WTC11 (cell line): ENCODE measurements at regions not wholly inside any gene's neighbourhood (a gene's known extent, or its start where the extent isn't known, plus 50 kb on each side); places are given as distances from the start of the nearest gene placed in this dataset.

Source experiments
- ATAC-seq: fragments of 200-7000 bp; cut with Tn5 transposase; 2 replicates; pipeline ENCODE4 v1.10.0; 2021; ENCODE audit warnings: mild to moderate bottlenecking, moderate library complexity
- CTCF ChIA-PET: fragments of 300-600 bp; sonication (Branson Sonifier 250); formaldehyde crosslinking; loops from one replicate; lab custom pipeline; 2021; ENCODE audit warnings: antibody characterized with exemption; lab: Charles Lee
- POLR2A ChIA-PET: fragments of 350-600 bp; sonication (Branson Sonifier 250); formaldehyde crosslinking; loops from one replicate; lab custom pipeline; 2021; ENCODE audit warnings: antibody characterized with exemption; lab: Charles Lee
- DNase-seq: peaks from one replicate; pipeline ENCODE4 v3.0.0; 2021; ENCODE audit warnings: low spot score
- H3K27ac Mint-ChIP-seq: 2 replicates; pipeline ENCODE4 v1.8.0; 2021; ENCODE audit warnings: mixed read lengths
- H3K27me3 Mint-ChIP-seq: 2 replicates; pipeline ENCODE4 v1.8.0; 2021; ENCODE audit warnings: low read depth, mild to moderate bottlenecking, moderate library complexity, mixed read lengths
- H3K36me3 Mint-ChIP-seq: 2 replicates; pipeline ENCODE4 v1.8.0; 2021; ENCODE audit warnings: mixed read lengths
- H3K4me1 Mint-ChIP-seq: 2 replicates; pipeline ENCODE4 v1.8.0; 2022; ENCODE audit warnings: mixed read lengths
- H3K4me3 Mint-ChIP-seq: 2 replicates; pipeline ENCODE4 v1.8.0; 2021; ENCODE audit warnings: mild to moderate bottlenecking, moderate library complexity, mixed read lengths
- H3K9me3 Mint-ChIP-seq: 2 replicates; pipeline ENCODE4 v1.8.0; 2021; ENCODE audit warnings: mixed read lengths
- CREB1 ChIP-seq: sonication (generic); formaldehyde crosslinking; IDR thresholded peaks from 2 replicates; pipeline ENCODE4 v1.8.0; 2023; ENCODE audit warnings: mild to moderate bottlenecking, missing genetic modification reagents
- FOXJ3 ChIP-seq: sonication (generic); formaldehyde crosslinking; IDR thresholded peaks from 2 replicates; pipeline ENCODE4 v1.9.0; 2021; ENCODE audit warnings: missing genetic modification reagents, mild to moderate bottlenecking, borderline replicate concordance
- GABPB1 ChIP-seq: sonication (generic); formaldehyde crosslinking; IDR thresholded peaks from 2 replicates; pipeline ENCODE4 v1.8.1; 2023; ENCODE audit warnings: mild to moderate bottlenecking, missing genetic modification reagents
- IRF2 ChIP-seq: sonication (generic); formaldehyde crosslinking; IDR thresholded peaks from 2 replicates; pipeline ENCODE4 v1.8.0; 2022; ENCODE audit warnings: low read depth, missing genetic modification reagents, borderline replicate concordance
- JUN ChIP-seq: sonication (generic); formaldehyde crosslinking; IDR thresholded peaks from 2 replicates; pipeline ENCODE4 v1.8.0; 2023; ENCODE audit warnings: mild to moderate bottlenecking, missing genetic modification reagents
- NFYB ChIP-seq: sonication (generic); formaldehyde crosslinking; conservative IDR thresholded peaks from 2 replicates; pipeline ENCODE4 v1.8.0; 2022; ENCODE audit warnings: low read depth, missing genetic modification reagents
- PRRX2 ChIP-seq: fragments of 250-450 bp; sonication (Bioruptor Pico); IDR thresholded peaks from 2 replicates; pipeline ENCODE4 v1.8.0; 2021; ENCODE audit warnings: mild to moderate bottlenecking
- SMAD4 ChIP-seq: sonication (generic); formaldehyde crosslinking; IDR thresholded peaks from 2 replicates; pipeline ENCODE4 v1.8.0; 2022; ENCODE audit warnings: mild to moderate bottlenecking, missing genetic modification reagents
- SP1 ChIP-seq: sonication (generic); formaldehyde crosslinking; conservative IDR thresholded peaks from 2 replicates; pipeline ENCODE4 v1.8.1; 2022; ENCODE audit warnings: missing genetic modification reagents
- TEAD1 ChIP-seq: sonication (generic); formaldehyde crosslinking; IDR thresholded peaks from 2 replicates; pipeline ENCODE4 v1.8.0; 2022; ENCODE audit warnings: mild to moderate bottlenecking, missing genetic modification reagents
- TEAD4 ChIP-seq: sonication (generic); formaldehyde crosslinking; IDR thresholded peaks from 2 replicates; pipeline ENCODE4 v1.8.0; 2022; ENCODE audit warnings: mild to moderate bottlenecking, missing genetic modification reagents
- ZBTB21 ChIP-seq: sonication (generic); formaldehyde crosslinking; IDR thresholded peaks from 2 replicates; pipeline ENCODE4 v1.8.1; 2023; ENCODE audit warnings: mild to moderate bottlenecking, missing genetic modification reagents, borderline replicate concordance
- ZNF219 ChIP-seq: sonication (generic); formaldehyde crosslinking; IDR thresholded peaks from 2 replicates; pipeline ENCODE4 v1.8.0; 2023; ENCODE audit warnings: missing genetic modification reagents, mild to moderate bottlenecking, borderline replicate concordance
- ZNF396 ChIP-seq: fragments of 250-450 bp; sonication (Bioruptor Pico); IDR thresholded peaks from 2 replicates; pipeline ENCODE4 v1.8.0; 2021; ENCODE audit warnings: mild to moderate bottlenecking, moderate library complexity, borderline replicate concordance
- TF ChIP-seq, protein P1 (sequence below): fragments of 250-450 bp; sonication (Bioruptor Pico); IDR thresholded peaks from 2 replicates; pipeline ENCODE4 v1.9.0; 2021; ENCODE audit warnings: mild to moderate bottlenecking
- TF ChIP-seq, protein P2 (sequence below): sonication (generic); formaldehyde crosslinking; IDR thresholded peaks from 2 replicates; pipeline ENCODE4 v1.8.1; 2023; ENCODE audit warnings: mild to moderate bottlenecking, missing genetic modification reagents
- TF ChIP-seq, protein P3 (sequence below): sonication (generic); formaldehyde crosslinking; IDR thresholded peaks from 2 replicates; pipeline ENCODE4 v1.8.0; 2022; ENCODE audit warnings: mild to moderate bottlenecking, missing genetic modification reagents
- TF ChIP-seq, protein P4 (sequence below): fragments of 250-450 bp; sonication (Bioruptor Pico); IDR thresholded peaks from 2 replicates; pipeline ENCODE4 v1.9.0; 2021; ENCODE audit warnings: mild to moderate bottlenecking, borderline replicate concordance
- TF ChIP-seq, protein P5 (sequence below): sonication (generic); formaldehyde crosslinking; IDR thresholded peaks from 2 replicates; pipeline ENCODE4 v1.8.1; 2023; ENCODE audit warnings: mild to moderate bottlenecking, moderate library complexity, missing genetic modification reagents
- TF ChIP-seq, protein P6 (sequence below): sonication (generic); formaldehyde crosslinking; IDR thresholded peaks from 2 replicates; pipeline ENCODE4 v1.8.1; 2022; ENCODE audit warnings: low read depth, mild to moderate bottlenecking, moderate library complexity, missing genetic modification reagents, borderline replicate concordance
- TF ChIP-seq, protein P7 (sequence below): sonication (generic); formaldehyde crosslinking; IDR thresholded peaks from 2 replicates; pipeline ENCODE4 v1.8.1; 2022; ENCODE audit warnings: low read depth, missing genetic modification reagents, borderline replicate concordance
- TF ChIP-seq, protein P8 (sequence below): fragments of 200-600 bp; IDR thresholded peaks from 2 replicates; pipeline ENCODE4 v1.8.0; 2022; ENCODE audit warnings: antibody characterized with exemption

DNA sequence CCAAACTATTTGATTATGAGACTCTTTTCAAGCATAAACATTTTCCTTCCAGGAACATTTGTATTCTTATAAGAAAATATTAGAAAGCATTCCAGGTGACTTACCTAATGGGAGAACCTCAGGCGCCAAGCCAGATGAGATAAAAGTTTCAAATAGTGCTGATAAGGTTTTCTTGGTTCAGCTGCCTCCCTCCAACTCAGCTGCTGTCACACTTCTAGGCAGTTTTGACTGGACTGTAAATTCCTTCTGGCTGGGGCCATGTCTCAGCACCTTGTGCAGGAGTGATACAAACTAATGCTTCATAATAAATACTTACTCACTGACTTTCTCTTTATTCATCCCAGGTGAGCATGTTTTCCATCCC lies 131.1 kb downstream of the MED15 start:
- POLR2A ChIA-PET = no interaction called here
- Mint-ChIP-seq H3K27ac (no peak overlapping the region), H3K36me3 (no peaks in the 10 kb centered on the region), H3K27me3 (no peaks in the 10 kb centered on the region), H3K4me3 (no peak overlapping the region), H3K9me3 (peaks cover 6% of the 10 kb centered on the region), H3K4me1 (no peaks in the 10 kb centered on the region)
- ATAC-seq = no peak
- TF ChIP-seq SMAD4 (CRISPR knock-in tag) = no peak
- TF ChIP-seq, protein P1, sequence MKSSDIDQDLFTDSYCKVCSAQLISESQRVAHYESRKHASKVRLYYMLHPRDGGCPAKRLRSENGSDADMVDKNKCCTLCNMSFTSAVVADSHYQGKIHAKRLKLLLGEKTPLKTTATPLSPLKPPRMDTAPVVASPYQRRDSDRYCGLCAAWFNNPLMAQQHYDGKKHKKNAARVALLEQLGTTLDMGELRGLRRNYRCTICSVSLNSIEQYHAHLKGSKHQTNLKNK (CRISPR knock-in tag) = no peak
- TF ChIP-seq ZNF219 (CRISPR knock-in tag) = no peak
- TF ChIP-seq GABPB1 (CRISPR knock-in tag) = no peak
- no peak for TF ChIP-seq TEAD4 (CRISPR knock-in tag)
- no peak for TF ChIP-seq IRF2 (CRISPR knock-in tag)
- TF ChIP-seq SP1 (CRISPR knock-in tag) = no peak
- no peak for TF ChIP-seq ZNF396 (CRISPR knock-in tag)
- CTCF ChIA-PET = interaction anchor here (1.5 kb wide), 1 partner anchor 74 kb away, joined by 3 read pairs; no protein-coding TSS in a partner anchor
- DNase-seq = no peak

DNA sequence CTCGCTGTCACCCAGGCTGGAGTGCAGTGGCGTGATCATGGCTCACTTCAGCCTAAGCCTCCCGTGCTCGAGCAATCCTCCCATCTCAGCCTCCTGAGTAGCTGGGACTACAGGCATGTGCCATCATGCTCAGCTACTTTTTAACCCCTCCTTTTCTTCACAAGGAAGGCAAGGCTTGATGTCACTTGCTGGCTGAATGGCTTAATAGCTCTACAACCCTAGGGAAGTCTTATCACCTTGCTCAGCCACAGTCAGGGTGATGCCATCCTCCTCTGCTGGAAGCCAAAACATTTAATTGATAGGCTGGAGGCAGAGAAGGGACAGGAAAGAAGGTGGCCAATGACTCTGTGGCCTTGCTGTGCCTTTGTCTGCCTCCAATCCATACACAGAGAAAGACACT lies 131.9 kb downstream of the MED15 start:
- ChIA-PET POLR2A (no interaction called here), CTCF (interaction anchor here (1.5 kb wide), 1 partner anchor 75 kb away, joined by 3 read pairs; no protein-coding TSS in a partner anchor)
- no peaks in the 10 kb centered on the region for H3K36me3 Mint-ChIP-seq
- ATAC-seq (no peak), DNase-seq (no peak)
- peaks cover 6% of the 10 kb centered on the region for H3K9me3 Mint-ChIP-seq
- H3K27ac Mint-ChIP-seq = no peak overlapping the region
- peaks cover 4% of the 10 kb centered on the region; the same call in 1 of the 2 replicates for H3K4me1 Mint-ChIP-seq
- H3K27me3 Mint-ChIP-seq = no peaks in the 10 kb centered on the region
- H3K4me3 Mint-ChIP-seq = no peak overlapping the region
- TF ChIP-seq JUN (CRISPR knock-in tag) = no peak
- TF ChIP-seq PRRX2 (CRISPR knock-in tag) = no peak
- TF ChIP-seq, protein P2, sequence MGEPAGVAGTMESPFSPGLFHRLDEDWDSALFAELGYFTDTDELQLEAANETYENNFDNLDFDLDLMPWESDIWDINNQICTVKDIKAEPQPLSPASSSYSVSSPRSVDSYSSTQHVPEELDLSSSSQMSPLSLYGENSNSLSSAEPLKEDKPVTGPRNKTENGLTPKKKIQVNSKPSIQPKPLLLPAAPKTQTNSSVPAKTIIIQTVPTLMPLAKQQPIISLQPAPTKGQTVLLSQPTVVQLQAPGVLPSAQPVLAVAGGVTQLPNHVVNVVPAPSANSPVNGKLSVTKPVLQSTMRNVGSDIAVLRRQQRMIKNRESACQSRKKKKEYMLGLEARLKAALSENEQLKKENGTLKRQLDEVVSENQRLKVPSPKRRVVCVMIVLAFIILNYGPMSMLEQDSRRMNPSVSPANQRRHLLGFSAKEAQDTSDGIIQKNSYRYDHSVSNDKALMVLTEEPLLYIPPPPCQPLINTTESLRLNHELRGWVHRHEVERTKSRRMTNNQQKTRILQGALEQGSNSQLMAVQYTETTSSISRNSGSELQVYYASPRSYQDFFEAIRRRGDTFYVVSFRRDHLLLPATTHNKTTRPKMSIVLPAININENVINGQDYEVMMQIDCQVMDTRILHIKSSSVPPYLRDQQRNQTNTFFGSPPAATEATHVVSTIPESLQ (CRISPR knock-in tag) = no peak
- no peak for TF ChIP-seq TEAD1 (CRISPR knock-in tag)
- TF ChIP-seq, protein P3, sequence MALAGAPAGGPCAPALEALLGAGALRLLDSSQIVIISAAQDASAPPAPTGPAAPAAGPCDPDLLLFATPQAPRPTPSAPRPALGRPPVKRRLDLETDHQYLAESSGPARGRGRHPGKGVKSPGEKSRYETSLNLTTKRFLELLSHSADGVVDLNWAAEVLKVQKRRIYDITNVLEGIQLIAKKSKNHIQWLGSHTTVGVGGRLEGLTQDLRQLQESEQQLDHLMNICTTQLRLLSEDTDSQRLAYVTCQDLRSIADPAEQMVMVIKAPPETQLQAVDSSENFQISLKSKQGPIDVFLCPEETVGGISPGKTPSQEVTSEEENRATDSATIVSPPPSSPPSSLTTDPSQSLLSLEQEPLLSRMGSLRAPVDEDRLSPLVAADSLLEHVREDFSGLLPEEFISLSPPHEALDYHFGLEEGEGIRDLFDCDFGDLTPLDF (CRISPR knock-in tag) = no peak
- no peak for TF ChIP-seq NFYB (CRISPR knock-in tag)
- no peak for TF ChIP-seq FOXJ3 (CRISPR knock-in tag)
- TF ChIP-seq, protein P4, sequence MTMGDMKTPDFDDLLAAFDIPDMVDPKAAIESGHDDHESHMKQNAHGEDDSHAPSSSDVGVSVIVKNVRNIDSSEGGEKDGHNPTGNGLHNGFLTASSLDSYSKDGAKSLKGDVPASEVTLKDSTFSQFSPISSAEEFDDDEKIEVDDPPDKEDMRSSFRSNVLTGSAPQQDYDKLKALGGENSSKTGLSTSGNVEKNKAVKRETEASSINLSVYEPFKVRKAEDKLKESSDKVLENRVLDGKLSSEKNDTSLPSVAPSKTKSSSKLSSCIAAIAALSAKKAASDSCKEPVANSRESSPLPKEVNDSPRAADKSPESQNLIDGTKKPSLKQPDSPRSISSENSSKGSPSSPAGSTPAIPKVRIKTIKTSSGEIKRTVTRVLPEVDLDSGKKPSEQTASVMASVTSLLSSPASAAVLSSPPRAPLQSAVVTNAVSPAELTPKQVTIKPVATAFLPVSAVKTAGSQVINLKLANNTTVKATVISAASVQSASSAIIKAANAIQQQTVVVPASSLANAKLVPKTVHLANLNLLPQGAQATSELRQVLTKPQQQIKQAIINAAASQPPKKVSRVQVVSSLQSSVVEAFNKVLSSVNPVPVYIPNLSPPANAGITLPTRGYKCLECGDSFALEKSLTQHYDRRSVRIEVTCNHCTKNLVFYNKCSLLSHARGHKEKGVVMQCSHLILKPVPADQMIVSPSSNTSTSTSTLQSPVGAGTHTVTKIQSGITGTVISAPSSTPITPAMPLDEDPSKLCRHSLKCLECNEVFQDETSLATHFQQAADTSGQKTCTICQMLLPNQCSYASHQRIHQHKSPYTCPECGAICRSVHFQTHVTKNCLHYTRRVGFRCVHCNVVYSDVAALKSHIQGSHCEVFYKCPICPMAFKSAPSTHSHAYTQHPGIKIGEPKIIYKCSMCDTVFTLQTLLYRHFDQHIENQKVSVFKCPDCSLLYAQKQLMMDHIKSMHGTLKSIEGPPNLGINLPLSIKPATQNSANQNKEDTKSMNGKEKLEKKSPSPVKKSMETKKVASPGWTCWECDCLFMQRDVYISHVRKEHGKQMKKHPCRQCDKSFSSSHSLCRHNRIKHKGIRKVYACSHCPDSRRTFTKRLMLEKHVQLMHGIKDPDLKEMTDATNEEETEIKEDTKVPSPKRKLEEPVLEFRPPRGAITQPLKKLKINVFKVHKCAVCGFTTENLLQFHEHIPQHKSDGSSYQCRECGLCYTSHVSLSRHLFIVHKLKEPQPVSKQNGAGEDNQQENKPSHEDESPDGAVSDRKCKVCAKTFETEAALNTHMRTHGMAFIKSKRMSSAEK (CRISPR knock-in tag) = no peak
- TF ChIP-seq, protein P5, sequence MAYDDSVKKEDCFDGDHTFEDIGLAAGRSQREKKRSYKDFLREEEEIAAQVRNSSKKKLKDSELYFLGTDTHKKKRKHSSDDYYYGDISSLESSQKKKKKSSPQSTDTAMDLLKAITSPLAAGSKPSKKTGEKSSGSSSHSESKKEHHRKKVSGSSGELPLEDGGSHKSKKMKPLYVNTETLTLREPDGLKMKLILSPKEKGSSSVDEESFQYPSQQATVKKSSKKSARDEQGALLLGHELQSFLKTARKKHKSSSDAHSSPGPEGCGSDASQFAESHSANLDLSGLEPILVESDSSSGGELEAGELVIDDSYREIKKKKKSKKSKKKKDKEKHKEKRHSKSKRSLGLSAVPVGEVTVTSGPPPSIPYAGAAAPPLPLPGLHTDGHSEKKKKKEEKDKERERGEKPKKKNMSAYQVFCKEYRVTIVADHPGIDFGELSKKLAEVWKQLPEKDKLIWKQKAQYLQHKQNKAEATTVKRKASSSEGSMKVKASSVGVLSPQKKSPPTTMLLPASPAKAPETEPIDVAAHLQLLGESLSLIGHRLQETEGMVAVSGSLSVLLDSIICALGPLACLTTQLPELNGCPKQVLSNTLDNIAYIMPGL (CRISPR knock-in tag) = no peak
- TF ChIP-seq, protein P6, sequence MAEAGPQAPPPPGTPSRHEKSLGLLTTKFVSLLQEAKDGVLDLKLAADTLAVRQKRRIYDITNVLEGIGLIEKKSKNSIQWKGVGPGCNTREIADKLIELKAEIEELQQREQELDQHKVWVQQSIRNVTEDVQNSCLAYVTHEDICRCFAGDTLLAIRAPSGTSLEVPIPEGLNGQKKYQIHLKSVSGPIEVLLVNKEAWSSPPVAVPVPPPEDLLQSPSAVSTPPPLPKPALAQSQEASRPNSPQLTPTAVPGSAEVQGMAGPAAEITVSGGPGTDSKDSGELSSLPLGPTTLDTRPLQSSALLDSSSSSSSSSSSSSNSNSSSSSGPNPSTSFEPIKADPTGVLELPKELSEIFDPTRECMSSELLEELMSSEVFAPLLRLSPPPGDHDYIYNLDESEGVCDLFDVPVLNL = no peak
- TF ChIP-seq, protein P7, sequence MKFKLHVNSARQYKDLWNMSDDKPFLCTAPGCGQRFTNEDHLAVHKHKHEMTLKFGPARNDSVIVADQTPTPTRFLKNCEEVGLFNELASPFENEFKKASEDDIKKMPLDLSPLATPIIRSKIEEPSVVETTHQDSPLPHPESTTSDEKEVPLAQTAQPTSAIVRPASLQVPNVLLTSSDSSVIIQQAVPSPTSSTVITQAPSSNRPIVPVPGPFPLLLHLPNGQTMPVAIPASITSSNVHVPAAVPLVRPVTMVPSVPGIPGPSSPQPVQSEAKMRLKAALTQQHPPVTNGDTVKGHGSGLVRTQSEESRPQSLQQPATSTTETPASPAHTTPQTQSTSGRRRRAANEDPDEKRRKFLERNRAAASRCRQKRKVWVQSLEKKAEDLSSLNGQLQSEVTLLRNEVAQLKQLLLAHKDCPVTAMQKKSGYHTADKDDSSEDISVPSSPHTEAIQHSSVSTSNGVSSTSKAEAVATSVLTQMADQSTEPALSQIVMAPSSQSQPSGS (CRISPR knock-in tag) = no peak
- TF ChIP-seq CREB1 (CRISPR knock-in tag) = no peak
- TF ChIP-seq ZBTB21 (CRISPR knock-in tag) = no peak
- TF ChIP-seq, protein P8, sequence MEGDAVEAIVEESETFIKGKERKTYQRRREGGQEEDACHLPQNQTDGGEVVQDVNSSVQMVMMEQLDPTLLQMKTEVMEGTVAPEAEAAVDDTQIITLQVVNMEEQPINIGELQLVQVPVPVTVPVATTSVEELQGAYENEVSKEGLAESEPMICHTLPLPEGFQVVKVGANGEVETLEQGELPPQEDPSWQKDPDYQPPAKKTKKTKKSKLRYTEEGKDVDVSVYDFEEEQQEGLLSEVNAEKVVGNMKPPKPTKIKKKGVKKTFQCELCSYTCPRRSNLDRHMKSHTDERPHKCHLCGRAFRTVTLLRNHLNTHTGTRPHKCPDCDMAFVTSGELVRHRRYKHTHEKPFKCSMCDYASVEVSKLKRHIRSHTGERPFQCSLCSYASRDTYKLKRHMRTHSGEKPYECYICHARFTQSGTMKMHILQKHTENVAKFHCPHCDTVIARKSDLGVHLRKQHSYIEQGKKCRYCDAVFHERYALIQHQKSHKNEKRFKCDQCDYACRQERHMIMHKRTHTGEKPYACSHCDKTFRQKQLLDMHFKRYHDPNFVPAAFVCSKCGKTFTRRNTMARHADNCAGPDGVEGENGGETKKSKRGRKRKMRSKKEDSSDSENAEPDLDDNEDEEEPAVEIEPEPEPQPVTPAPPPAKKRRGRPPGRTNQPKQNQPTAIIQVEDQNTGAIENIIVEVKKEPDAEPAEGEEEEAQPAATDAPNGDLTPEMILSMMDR = no peak
